Globus pallidus (tissue), 1 donor: ENCODE measurements at regions not wholly inside any gene's neighbourhood (a gene's known extent, or its start where the extent isn't known, plus 50 kb on each side); places are given as distances from the start of the nearest gene placed in this dataset.

ENCODE experiments used
- DNase-seq: peaks from one replicate; pipeline ENCODE4 v3.0.0-alpha.2; 2015; ENCODE audit warnings: low spot score

DNA sequence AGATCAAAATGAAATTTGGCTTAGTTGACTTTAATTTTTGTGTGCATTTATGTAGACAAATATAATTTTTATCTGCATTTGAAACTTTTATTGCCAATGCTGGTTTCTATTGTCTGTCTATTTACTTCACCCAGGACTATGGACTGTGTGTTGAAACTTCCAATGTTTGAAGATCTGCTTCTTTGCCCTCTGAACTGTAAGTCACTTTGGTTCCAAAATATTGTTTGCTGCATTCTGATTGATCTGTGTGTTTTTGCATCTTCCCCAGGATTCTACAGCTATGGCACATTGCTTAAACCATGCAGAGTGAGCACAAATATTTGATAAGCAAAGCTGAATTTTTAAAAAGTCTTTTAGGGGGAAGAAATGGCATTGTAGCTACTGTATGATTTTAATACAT lies 131.0 kb upstream of the SOX5 start:
- DNase-seq: no peak

DNA sequence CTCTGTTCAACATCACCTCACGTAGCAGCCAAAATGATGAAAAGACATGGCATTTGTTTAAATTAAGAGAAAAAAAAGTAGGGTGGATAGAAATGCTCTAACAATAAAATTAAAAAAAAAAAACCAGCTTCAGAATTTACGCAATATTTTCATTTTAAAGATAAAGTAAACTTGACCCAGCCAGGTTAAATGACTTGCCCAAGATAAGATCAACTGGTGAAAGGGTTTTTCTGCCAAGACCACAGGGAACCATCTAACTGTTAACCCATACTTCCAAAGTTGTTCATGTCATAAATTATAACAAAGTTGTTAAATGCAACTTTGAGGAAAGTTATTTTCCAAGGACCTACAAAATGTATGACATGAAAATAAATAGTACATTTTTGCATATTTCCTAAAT lies 129.6 kb upstream of the SOX5 start:
- no peak for DNase-seq

DNA sequence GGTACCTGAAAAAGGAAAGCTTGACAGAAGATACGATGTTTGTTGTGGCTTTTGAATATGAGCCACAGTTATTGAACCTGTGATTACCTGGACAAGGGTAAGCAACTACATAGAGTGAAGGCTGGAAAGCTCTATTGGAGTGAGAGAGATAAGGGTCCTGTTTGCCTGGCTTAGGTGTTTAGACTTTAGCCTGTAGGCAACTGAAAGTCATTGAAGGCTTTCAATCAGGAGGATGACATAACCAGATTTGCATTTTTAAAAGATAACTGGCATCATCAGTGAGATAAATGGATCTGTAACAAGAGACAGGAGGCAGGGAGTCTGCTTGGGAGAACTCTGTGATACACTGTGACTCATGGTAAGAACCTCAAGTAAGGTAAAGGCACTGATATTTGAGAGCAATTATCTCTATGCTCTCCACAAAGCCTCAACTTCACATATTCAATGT lies 128.9 kb upstream of the SOX5 start:
- no peak for DNase-seq

DNA sequence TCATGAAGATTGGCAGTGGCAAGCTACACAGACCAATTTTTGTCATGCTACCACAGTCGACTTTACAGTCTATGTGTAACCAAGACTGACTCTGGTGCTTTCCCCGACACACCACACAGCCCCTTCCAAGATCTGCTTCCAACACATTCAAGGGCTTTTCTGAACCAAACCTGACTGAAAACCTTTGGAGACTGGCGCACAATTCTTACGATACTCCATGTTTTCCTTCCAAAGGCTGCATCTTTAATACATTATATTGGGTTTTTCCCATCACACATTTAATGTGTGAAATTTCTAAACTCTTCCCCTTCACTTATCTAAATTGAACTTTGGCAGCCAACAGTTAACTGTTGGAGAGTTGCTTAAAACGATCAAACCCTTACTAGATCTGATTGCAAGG lies 127.7 kb upstream of the SOX5 start:
- DNase-seq: no peak

DNA sequence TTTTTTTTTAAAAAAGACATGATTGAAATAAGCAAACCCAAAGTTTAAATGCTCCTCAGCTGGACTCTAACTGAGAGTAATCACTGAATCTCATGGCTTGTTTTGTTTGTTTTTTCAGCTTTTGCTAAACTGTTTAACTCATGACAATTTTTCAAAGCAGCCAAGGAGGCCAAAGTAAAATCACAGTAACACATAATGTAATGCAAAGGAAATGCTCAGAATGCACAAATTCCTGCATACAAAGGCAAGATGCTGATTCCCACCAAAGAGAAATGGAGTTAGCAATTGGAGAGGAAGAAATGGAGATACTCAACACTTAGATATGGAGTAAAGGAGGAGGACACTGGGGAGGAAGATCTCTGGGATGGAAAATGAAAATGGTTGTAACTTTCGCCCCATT lies 126.2 kb upstream of the SOX5 start:
- DNase-seq: no peak

DNA sequence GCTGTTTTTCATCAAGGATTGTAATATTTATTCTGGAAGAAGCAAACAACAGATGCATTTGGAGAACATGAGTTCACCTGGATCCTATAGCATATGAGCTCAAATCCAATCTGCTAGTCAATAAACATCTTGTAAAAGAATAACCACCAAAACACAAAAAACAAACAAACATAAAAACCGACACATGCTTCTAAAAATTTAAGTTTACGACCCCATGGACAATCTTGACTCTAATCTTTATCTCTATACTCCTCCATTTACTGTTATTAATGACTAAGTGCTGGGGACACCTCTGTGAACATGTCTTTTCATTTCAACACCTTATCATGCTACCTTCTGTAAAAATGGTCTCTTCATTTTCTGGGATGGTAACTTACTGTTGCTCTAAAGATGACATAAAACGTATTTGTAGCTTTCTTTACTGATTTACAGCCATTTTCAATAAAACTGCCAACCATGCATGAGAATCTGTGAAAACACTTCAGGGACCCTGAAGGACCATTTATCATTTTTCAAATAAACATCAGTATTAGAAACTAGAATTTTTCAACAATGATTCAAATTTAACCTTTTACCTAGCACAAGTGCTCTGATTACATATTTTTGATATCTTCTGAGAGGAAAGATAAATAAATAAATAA lies 123.8 kb upstream of the SOX5 start:
- no peak for DNase-seq

DNA sequence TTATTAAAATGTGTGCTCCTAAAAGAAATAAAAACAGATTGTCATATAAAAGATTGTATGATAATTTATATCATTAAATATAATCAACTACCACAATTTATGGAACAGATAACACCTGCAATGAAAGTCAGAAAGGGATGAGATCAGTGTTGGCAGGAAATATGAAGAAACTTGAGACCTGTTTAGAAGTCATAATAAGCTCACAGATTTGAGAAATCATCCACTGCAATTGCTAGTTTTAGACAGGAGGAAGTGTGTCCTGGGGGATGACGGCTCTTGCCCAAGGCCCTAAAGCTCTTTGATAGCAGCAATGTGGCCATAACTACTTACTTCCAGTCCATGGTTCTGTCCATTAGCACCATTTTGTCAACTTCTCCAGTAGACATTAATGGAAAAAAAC lies 122.8 kb upstream of the SOX5 start:
- DNase-seq: no peak

DNA sequence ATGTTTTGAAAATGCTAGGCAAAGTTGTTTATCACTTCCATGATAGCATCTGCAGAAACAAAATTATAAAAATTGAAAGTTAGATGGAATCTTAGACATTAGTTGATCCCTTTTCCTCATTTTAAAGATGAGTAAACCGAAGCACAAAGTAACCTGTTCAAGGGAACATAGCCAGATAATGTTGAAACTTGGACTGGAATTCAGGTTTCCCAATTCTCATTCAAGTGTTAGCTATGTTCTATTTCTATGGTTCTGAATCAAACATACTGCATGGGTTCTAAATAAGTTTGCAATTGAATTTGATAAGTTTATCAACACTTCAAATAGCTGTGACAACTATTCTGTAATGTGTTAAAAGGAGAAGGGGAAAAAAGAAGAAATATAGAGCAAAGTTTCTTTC lies 122.4 kb upstream of the SOX5 start:
- no peak for DNase-seq

DNA sequence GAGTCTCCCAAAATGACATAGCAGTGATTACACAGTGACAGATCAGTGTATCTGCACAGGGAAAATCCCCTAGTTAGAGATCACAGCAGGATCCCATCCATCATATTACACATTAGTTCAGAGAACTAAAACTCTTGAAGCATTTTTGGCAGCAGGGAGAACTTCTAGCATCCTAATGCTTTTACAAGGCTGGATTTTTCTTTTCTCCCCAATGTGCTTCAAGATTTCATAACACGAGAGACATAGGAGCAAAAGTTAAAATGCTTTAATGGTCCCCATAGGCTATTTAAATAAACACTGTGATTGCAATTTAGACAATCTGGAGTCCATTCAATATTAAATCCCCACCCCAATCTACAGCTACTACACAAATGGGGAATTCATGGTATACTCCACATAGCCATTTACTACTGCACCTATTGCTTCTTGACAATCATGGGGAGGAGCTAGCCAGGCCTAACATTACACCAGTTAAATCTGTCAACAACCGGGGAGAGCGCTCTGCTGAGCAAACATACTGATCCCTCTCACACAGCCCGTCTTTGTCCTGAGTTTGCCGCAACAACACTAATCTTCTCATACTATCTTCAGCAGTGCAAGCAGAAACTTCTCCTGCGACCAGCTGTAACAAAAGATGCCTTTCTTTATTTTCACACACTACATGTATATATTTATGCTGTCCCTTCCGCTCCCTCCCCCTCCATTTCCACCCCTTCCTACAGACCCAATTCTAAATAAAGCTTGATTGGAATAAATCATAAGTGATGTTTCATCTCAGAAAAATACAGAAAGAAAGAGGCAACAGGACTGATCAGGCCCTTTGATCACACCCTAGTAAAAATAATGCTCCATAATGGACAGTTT lies 120.3 kb upstream of the SOX5 start:
- DNase-seq: peak; percentile 16

DNA sequence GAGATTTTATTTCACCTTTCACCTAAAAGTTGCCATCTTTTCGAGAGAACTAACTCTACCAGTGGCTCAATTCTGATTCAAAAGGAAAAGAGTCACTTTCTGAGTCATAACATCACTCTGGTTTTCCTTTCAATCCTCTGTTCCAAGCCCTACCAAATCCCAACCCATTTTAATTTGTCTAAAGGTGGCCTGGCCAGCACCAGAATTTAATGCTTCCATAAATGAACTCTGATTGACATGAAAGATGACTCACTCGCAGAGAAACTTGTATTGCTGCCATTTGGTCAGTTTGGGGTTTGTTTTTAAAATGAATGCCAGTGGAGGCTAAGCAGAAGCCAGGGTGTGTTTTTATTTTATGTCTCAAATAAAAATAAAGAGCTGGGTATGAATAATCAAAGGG lies 117.4 kb upstream of the SOX5 start:
- peak; percentile 14 for DNase-seq

DNA sequence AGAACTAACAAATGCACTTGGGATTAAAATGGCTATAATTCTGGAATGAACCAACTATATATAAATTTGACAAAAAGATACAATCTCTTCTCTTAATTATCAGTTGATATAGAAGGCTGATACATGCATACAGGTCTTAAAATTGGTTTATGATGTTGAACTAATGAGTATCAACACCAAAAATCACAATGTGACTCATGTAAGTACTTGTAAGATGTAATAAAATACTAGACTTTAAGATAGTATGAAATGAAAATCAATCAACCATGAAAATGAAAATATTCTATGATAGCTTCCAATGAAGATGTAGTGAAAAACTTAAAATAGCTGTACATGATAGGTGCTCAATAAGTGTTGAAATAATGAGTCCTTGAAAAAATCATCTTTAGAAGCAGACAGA lies 116.6 kb upstream of the SOX5 start:
- DNase-seq: no peak

DNA sequence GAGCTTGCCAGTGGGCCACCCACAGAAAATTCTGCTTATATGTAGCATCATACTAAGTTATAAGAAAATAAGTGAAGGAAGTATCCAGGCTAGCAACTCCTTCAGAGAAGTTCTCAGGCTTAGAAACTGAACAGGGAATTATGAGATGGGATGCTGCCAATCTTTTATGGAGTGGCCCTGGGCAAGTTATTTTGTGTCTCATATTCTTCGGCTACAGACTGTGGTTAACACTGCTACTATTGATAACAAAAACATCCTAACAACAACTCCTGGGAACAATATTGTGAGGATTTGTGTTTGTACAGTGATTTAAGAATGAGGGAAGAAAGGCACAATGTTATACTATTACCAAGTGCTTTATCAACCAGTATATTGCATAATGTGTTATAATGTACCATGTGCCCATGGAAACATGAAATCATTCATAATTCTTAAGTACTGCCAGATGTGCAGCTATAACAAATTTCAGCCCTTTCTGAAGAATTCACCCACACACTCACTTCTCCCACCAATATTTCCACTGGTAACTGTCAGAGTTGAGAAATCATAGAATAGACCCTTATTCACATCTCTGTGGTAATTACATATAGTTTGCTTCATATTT lies 113.3 kb upstream of the SOX5 start:
- no peak for DNase-seq

DNA sequence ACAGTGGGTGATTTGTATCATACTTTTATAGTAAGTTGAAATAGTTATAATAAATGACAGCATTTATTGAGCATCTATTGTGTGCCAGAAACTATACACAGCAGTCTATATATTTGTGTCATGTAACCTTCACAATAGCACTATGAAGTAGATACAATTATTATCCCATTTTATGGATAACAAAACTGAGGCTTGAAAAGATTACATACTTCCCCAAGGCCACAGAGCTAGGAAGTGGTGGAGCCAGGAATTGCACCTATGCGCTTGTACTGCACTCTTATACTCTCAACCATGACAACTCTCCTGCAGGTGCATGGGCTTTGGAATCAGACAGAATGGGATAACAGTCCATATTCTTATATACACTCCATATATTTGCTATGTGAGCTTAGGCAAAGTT lies 110.6 kb upstream of the SOX5 start:
- DNase-seq: no peak

DNA sequence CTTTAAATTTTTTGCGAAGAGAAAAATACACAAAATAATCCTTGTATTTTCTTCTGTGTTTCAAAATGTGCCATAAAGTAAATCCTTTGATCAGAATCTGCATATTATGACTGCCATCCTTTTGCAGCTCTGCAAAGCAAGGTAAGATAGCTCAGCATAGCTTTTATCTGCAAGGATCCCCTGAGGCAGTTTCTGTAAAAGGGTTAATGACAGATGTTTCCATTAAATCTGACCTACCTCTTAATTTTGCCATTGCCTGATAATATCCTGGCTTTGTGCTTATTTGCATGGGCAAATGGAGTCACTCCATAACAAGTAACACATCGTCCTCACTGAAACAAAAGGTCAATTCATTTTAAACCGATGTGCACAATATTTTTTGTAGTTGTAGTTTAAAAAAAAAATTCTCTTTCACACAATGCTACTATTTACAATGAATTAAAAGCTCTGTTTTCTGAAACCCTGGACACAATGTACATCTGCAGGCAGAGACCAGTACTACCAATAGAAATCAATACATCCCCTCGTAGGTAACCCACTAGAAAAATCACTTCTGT lies 108.5 kb upstream of the SOX5 start:
- DNase-seq: peak; percentile 11

DNA sequence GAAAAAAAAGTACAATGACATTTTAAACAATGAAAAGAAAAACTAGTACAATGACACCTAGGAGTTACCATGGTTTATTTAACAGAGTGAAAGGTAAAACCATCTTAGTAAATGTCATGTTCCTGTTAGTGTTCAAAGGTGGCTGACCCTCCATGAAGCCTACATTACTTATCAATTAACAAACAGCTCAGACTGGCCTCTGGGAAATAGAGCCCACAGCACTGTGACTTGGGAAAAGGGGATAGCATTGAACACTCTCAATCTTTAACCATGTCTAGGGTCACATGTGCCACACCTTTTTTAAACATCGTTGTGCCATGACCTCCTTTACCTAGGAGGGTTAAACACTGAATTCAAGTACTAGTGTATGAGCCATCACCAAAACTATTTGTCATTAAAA lies 106.3 kb upstream of the SOX5 start:
- DNase-seq: no peak

DNA sequence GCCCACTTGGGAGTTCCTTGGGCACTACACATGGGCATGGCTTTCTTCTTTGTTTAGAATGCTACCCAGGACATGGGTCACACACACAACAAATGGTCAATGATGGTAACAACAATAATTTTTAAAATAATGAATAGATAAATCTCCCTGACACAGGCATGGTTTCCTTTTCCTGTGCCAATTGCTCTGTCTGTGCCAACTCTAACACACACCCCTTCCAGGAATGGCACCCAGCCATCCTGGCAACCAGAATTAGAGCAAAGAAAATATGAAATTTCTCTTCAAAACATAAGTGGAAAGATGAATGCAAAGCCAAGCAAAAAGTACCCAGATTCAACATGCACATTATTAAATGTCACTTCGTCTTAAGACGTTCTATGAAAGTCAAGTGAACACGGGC lies 104.9 kb upstream of the SOX5 start:
- DNase-seq: no peak

DNA sequence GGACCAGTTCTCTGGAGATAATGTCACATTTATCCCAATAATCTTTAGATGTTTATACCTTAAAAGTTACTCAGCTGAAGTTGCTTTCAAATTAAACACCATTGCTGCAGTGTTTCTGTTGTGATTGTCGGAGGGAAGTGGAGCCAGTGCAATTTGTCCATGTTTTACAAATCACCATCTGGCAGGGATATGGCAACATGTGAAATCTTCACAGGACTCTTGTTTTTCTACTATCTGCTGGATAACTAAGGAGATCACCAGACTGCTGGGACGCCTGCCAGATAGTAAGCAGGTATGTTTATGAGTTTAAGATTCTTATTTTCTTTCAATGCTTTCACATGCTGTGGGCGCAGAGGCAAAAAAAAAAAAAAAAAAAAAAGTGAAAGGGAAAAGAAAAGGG lies 100.3 kb upstream of the SOX5 start:
- no peak for DNase-seq

DNA sequence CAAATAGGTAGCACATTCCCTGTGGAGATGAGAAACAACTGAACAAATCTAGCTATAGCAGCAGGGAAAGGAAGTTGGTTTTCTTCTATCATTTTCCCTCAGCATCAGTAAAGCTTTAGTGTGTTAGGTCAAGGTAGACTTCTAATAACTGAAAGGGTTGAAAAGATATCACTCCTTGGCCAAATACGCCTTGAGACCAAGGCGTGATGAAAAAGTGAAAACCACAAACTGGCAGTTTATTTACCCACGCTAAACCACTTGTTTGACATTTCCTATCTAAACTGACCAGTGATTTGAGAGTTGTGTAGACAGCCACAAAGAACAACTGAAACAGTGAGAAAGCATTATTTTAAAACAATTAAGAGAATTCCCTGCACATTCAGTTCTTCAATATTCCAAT lies 99.6 kb upstream of the SOX5 start:
- no peak for DNase-seq

DNA sequence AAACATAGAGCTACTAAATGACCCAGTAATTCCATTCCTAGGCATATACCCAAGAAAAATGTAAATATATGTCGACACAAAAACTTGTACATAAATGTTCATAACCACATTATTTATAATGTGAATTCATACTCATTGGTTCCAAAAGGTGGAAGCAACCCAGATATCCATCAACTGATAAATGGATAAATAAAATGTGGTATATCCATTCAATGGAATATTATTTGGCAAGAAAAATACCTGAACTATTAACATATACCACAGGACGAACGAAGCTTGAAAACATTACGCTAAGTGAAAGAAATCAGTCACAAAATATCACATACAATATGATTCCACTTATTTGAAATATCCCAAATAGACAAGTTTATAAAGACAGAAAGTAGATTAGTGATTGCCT lies 99.0 kb upstream of the SOX5 start:
- no peak for DNase-seq

DNA sequence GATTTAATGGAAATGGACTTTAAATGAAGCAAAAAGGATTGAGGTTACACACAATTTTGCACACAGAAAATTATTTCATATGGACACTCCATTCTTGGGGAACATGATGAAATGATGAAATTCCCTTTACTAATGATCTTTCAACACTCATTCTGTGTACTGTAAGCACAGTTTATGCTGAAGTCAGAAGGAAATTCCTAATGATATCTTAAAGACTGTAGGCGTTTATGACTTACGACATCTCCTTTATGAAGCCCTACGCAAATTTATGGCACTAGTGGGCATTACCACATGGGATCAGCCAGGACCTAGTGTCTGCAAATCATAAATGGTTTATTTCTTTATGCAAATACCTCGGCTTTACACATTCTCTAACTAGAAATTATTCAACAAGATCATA lies 97.9 kb upstream of the SOX5 start:
- no peak for DNase-seq

DNA sequence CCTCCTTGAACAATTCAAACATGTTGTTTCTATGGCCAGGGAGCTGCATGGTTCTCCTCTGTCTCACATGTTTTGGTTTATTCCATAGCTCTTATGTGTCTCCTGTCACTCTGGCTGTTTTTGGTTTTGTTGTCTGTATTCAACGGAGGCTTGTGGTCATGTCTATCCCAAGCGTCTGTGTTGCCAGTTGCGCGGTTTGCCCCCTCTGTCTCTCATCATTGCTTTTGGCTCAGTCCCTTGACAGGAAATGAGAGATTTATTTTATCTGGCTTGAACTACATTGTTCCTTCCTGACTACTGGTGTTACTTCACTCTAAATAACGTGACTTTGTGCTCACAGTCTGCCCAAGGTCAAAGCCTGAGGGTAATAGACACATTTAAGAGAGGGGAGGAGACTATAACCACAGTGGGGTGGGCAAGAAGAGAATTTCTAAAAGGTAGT lies 96.4 kb upstream of the SOX5 start:
- DNase-seq: no peak

DNA sequence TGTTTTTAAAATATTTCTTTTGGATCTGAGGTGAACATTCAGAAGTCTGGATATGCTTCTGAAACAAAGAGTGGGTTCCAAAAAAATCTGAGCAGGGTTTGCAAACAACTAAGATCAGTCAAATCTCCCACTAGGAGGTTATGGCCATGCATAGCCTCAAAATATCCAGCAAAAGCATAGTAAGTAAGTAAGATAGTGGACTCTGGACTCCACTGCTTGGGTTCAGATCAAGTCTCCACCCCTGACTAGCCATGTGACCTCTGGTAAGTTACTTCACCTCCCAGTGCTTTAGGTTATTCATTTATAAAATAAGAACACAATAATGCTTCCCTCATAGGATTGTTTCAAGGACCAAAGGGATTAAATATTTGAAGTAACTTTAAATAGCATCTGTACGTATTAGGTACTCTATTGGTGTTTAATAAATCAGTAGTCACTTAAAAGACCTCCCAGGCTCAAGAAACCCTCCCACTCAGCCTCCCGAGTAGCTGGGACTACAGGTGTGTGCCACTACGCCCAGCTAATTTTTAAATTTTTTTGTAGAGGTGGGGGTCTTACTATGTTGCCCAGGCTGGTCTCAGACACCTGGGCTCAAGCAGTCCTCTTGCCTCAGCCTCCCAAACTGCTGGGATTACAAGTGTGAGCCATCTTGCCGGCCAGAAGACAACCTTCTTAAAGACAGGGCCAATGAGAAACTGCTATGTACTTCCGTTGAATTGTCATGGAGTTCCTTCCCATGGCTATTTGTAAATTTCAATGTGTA lies 95.7 kb upstream of the SOX5 start:
- DNase-seq: no peak
